ENCODE measurements at regions not wholly inside any gene's neighbourhood (a gene's known extent, or its start where the extent isn't known, plus 50 kb on each side); places are given as distances from the start of the nearest gene placed in this dataset.

- TF ChIP-seq CTCF (IDR thresholded peaks at IDR 0.05) (no peak), EZH2 (IDR thresholded peaks at IDR 0.05; ENCODE audit: borderline replicate concordance, insufficient read depth, low read depth, low read length, poor library complexity, severe bottlenecking) (no peak)
Measured at GRCh38 chr9:109977521-109977920, 197.5 kb downstream of the PALM2AKAP2 start.

Data from B cell (primary cell).